Stimulated activated CD8-positive, alpha-beta memory T cell treated with anti-CD3 and anti-CD28 coated beads, Interleukin-12 subunit alpha, Interleukin-12 subunit beta, amount 100 ng/mL, for 24 hours (primary cell): ENCODE measurements at regions not wholly inside any gene's neighbourhood (a gene's known extent, or its start where the extent isn't known, plus 50 kb on each side); places are given as distances from the start of the nearest gene placed in this dataset.
"Not testable (repeated sequence)": the region's sequence is repeated elsewhere in the genome, so short reads cannot be mapped to it uniquely, and the experiment has no call there.

Experiments used
- DNase-seq: peaks from one replicate; pipeline ENCODE4 v3.0.0-alpha.2; 2020; ENCODE audit errors: extremely low read depth

GRCh38 chr19:29013325-29013724, 199.6 kb downstream of the UQCRFS1 start:
- no peak for DNase-seq

GRCh38 chr19:29012457-29012856, 200.5 kb downstream of the UQCRFS1 start:
- no peak for DNase-seq

- DNase-seq = no peak
These were observed 202.7 kb downstream of the UQCRFS1 start for GRCh38 chr19:29010276-29010675.

GRCh38 chr19:29006057-29006735, 206.8 kb downstream of the UQCRFS1 start:
- no peak for DNase-seq

DNA sequence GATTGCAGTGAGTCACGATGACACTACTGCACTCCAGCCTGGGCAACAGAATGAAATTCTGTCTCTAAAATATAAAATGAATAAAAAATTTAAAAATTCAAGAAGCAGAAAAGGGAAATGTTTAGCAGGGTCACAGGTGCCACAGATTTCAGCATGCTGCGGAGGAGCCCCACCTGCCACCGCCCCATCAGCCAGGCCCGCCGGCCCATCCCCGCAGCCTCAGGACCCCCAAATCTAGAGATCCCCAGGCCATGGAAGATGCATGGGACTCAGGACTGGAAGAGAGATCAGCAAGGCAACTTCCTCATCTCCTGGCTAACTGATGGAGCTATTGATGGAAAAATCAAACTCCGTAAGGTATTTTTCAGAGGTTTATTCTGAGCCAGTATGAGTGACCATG, 208.2 kb downstream of the UQCRFS1 start:
- no peak for DNase-seq

DNA sequence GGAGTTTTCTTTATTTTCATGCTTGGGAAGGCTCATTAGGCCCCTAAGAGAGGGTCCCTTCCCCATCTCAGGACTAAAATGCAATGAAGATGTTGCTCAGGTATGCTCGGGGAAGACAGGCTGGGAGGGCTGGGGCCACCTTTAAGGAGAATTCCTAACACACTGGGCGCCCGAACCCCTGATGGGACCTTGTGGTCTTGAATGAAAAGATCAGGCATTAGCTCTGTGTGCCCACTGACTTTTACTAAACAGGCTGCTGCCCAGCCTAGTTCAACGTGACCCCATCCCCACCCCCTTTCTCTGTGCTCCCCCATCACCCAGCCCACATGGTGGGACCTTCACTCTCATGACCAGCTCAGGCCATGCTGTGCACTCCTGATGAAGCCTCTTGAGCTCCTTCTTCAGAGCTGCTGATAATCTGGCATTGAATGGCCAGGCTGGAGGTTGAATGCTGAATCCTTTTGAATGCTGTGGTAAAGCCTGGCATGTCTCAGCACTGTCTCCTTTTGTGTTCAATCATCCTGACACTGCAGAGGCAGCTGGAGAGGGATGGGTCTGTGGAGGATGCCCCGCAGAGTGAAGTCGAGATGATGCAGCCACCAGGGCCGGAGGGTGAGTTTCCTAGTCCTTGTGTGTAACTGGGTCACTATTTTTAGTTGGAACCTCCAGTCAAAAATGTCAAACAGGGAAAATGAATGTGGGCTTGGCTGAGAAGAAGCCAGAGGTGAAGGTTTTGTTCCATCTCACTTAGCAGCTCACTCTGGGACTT, 209.1 kb downstream of the UQCRFS1 start:
- no peak for DNase-seq

GRCh38 chr19:29002336-29002735, 210.6 kb downstream of the UQCRFS1 start:
- DNase-seq = no peak

DNA sequence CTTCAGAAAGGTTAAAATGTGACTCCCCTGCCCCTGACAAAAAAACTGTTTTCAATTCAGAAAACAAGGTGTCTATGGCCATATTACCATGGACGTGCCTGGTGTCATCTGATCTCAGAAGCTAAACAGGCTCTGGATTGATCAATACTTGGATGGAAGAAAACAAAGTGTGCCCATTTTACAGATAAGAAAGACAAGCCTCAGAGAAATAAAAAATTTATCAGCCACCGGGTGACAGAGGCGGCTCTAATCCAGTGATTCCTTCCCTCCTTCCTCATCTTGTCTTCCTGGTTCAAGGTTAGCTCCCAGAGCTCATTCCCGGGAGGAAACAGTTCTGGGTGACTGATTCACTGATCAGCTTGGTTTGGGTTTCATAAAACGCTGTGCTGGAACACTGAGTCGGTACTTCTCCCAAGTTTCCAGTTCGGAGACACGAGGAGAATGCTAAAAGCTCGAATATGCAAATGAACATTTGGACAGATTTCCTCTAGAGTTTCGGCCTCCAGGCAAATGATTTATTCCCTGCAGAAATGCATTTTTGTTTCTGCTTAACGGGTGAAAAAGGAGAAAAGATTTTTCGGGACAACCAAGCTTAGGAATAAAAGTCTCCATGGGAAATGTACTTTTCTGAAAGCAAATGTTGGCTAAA, 211.2 kb downstream of the UQCRFS1 start:
- no peak for DNase-seq

- DNase-seq = no peak
These were observed 211.8 kb downstream of the UQCRFS1 start for GRCh38 chr19:29001141-29001581.

DNA sequence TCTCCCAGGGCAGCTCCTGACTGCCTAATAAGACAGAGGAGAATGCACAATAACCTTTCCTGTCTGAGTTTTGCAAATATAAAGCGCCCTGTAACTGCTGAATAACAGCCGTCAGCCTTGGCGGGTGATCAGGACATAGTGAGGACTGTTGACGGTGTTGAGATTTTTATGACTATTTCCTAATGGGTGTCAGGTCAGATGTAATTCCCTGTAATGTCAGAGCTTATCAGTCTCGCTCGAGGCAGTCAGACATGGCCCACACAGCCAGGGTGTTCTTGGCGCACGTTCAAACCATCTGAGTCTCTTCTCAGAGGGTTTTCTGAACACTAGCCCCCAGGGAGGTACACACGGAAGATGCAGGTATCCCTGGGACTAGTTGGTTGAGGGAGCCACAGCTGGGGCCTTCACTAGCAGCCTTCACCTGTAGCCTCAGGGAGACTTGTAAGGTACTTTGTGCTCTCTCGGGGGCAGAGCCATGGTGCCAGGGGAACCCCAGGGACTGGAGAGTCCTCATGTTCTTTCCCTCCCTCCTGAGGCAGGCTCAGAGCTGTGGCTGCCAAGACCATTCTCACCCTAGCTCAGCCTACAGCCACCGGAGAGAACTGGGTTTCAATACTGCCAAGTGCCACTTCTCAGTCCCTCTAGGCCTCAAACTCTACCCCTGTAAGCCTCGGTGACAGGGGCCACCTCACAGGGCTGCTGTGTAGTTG, 213.1 kb downstream of the UQCRFS1 start:
- DNase-seq = no peak

DNA sequence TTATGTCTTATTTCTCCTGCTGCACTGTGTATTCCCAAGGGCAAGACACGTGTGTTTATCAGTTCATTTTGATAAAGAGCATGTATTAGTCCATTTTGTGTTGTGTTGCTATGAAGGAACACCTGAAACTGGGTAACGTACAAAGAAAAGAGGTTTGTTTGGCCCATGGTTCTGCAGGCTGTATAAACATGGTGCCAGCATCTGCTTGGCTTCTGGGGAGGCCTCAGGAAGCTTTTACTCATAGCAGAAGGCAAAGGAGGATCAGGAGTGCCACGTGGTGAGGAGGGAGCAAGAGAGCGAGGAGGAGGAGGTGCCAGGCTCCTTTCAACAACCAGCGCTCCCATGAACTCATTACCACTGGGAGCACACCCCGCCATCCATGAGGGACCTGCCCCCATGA, 214.0 kb downstream of the UQCRFS1 start:
- no peak for DNase-seq

DNA sequence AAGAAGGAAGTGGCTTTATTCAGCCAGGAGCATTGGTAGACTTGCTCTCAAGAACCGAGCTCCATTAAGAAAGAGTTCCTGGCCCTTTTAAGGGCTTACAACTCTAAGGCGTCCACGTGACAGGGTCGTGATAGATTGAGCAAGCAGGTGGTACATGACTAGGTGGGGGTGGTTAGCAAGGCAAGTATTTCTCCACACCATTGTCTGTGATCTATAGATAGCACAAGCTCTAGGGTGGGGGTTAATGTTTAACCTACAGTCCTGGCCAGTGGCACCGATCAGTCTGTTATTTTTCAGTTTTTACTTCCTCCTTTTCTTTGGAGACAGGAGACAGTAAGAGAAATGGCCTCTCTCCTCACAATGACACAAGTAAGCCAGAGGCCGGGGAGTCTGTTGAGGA, 215.1 kb downstream of the UQCRFS1 start:
- DNase-seq = not testable (repeated sequence)

DNA sequence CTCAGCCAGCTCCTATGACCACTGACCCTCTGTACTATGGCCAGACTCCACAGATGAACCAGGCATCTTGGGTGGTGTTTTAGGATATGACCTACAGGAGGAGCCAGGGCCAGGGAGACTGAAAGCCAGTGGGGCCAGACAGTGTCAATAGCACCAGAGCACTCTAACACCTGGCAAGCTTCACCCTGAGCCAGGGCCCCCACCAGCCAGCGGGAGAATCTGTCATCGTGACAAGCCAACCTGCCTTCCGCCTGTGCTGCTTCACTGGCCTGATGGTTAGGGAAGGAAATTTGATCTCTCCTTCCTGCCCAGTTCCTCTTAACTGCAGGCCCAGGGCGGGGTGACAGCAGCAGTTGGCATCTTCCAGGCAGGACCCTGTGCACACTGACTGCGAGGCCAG, 222.4 kb downstream of the UQCRFS1 start:
- no peak for DNase-seq

DNA sequence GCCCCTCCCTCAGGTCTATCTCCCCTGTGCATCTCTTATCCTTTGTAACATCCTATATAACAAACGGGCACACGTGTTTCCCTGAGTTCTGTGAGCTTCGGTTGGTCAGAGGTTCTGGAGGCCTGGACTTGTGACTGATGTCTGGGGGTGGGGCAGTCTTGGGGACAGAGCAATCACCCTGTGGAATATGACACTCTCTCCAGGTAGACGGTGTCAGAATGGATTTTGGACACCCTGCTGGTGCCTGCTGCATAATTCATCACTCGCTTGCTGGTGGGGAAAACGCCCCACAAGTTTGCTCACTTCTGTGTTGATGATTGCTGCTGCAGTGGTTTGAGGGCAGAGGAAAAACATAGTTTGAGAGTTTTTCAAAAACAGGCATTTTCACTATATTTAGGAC, 223.2 kb downstream of the UQCRFS1 start:
- no peak for DNase-seq

- DNase-seq = no peak
These were observed 224.9 kb downstream of the UQCRFS1 start for GRCh38 chr19:28988066-28988465.

GRCh38 chr19:28987177-28987576, 225.8 kb downstream of the UQCRFS1 start:
- no peak for DNase-seq

DNA sequence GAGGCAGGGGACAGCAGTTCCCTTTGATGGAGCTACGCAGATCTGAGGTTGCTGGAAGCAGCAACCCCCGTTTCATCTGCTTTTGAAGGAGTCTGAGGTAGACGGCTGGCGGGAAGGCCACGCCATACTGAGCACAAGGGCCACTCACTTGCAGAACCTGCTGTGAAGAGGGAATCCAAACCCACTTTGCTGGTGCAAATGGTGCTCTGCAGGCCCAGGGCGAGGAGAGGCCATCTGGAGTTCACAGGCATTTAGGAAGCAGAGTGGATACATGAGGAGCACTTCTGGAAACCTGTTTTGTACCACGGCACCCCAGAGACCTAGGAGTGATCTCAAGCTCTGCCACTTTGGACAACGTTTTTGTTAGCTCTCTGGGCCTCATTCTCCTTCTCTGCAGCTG, 227.8 kb downstream of the UQCRFS1 start:
- DNase-seq = no peak

- DNase-seq = no peak
These were observed 228.6 kb downstream of the UQCRFS1 start for GRCh38 chr19:28984315-28984714.

GRCh38 chr19:28983430-28983829, 229.5 kb downstream of the UQCRFS1 start:
- DNase-seq = no peak

- no peak for DNase-seq
These were observed 231.0 kb downstream of the UQCRFS1 start for GRCh38 chr19:28981994-28982393.

GRCh38 chr19:28981518-28981917, 231.4 kb downstream of the UQCRFS1 start:
- DNase-seq = no peak

GRCh38 chr19:28980236-28980868, 232.6 kb downstream of the UQCRFS1 start:
- DNase-seq = no peak
